Endothelial cell of umbilical vein (primary cell): ENCODE measurements at regions not wholly inside any gene's neighbourhood (a gene's known extent, or its start where the extent isn't known, plus 50 kb on each side); places are given as distances from the start of the nearest gene placed in this dataset.
"Not testable (repeated sequence)": the region's sequence is repeated elsewhere in the genome, so short reads cannot be mapped to it uniquely, and the experiment has no call there.

Experiments
- BruUV-seq: library from RNA; stranded (reverse); fragments of 400-500 nt; replicated peaks from 2 replicates; lab custom pipeline; 2021; lab: Mats Ljungman, UMichigan
- CTCF ChIA-PET: fragments of 300-600, 350-600 bp; sonication (Branson Sonifier 250); formaldehyde crosslinking; loops from one replicate; lab custom pipeline; 2021; ENCODE audit warnings: antibody characterized with exemption, inconsistent platforms; lab: Charles Lee
- POLR2A ChIA-PET: fragments of 300-600, 350-600 bp; sonication (Branson Sonifier 250); formaldehyde crosslinking; loops from one replicate; lab custom pipeline; 2021; ENCODE audit warnings: antibody characterized with exemption, inconsistent platforms; lab: Charles Lee
- DNase-seq: peaks from one replicate; pipeline ENCODE4 v3.0.0-alpha.2; 2011; ENCODE audit warnings: low read depth, low spot score
- FAIRE-seq: peaks from 2 replicates; lab custom pipeline; 2011; peaks lifted over from hg19 to GRCh38; lab: Jason Lieb, UNC
- H2AFZ ChIP-seq: 2 replicates; pipeline ENCODE4 v1.6.0; 2012; ENCODE audit warnings: low read depth, low read length, control low read depth, inconsistent platforms
- H3K27ac ChIP-seq: 2 replicates; pipeline ENCODE4 v1.5.1; 2011; ENCODE audit warnings: low read depth, mild to moderate bottlenecking, control low read depth, low read length, moderate library complexity; ENCODE audit not compliant: insufficient read depth
- H3K27me3 ChIP-seq, 2 experiments: 2 replicates each; pipeline versions ENCODE4 v1.6.0 to v1.6.1; 2011; ENCODE audit warnings: low read length in 2 of 2, mixed read lengths in 1 of 2; ENCODE audit not compliant: control insufficient read depth in 2 of 2, insufficient read depth in 2 of 2
- H3K36me3 ChIP-seq, 2 experiments: 2 replicates in 1 of 2; 3 replicates in 1 of 2; pipeline ENCODE4 v1.5.1; 2011; ENCODE audit warnings: low read length in 2 of 2, mild to moderate bottlenecking in 1 of 2, moderate library complexity in 1 of 2; ENCODE audit not compliant: control insufficient read depth in 2 of 2, insufficient read depth in 2 of 2; ENCODE audit errors: extremely low read depth in 1 of 2
- H3K4me1 ChIP-seq: 3 replicates; pipeline ENCODE4 v1.5.1; 2011; ENCODE audit warnings: mild to moderate bottlenecking, low read length; ENCODE audit not compliant: control insufficient read depth, insufficient read depth; ENCODE audit errors: extremely low read depth
- H3K4me2 ChIP-seq: 2 replicates; pipeline ENCODE4 v1.6.1; 2011; ENCODE audit warnings: low read length, control low read depth, mixed read lengths; ENCODE audit not compliant: insufficient read depth
- H3K4me3 ChIP-seq, 3 experiments: fragments of 200-600 bp in 1 of 3; sonication (generic), shearing (Covaris generic) in 1 of 3; replicated peaks in 1 of 3; 2 replicates each; pipeline ENCODE4 v1.5.1; 2011 to 2016; ENCODE audit warnings: control low read depth in 3 of 3, low read length in 3 of 3, mild to moderate bottlenecking in 2 of 3, inconsistent platforms in 1 of 3, low read depth in 1 of 3, moderate library complexity in 1 of 3; ENCODE audit not compliant: insufficient read depth in 1 of 3
- H3K79me2 ChIP-seq: 2 replicates; pipeline ENCODE4 v1.6.0; 2012; ENCODE audit warnings: low read length, inconsistent platforms; ENCODE audit not compliant: control insufficient read depth, insufficient read depth
- H3K9ac ChIP-seq: replicated peaks from 2 replicates; pipeline ENCODE3; 2011; ENCODE audit warnings: low read length, control low read depth; ENCODE audit not compliant: insufficient read depth; ENCODE audit errors: extremely low read depth
- H3K9me1 ChIP-seq: replicated peaks from 3 replicates; pipeline ENCODE4 v1.6.0; 2011; ENCODE audit warnings: mild to moderate bottlenecking, low read length; ENCODE audit not compliant: control insufficient read depth, insufficient read depth; ENCODE audit errors: extremely low read depth
- H3K9me3 ChIP-seq: replicated peaks from 2 replicates; pipeline ENCODE4 v1.5.1; 2012; ENCODE audit warnings: low read length, inconsistent platforms; ENCODE audit not compliant: control insufficient read depth, insufficient read depth
- H4K20me1 ChIP-seq: replicated peaks from 2 replicates; pipeline ENCODE3; 2011; ENCODE audit warnings: mild to moderate bottlenecking, low read length; ENCODE audit not compliant: control insufficient read depth, insufficient read depth; ENCODE audit errors: extremely low read depth
- dilution Hi-C: fragments of 300-500 bp; cut with MboI; formaldehyde crosslinking; loops from one replicate; pipeline ENCODE4 v1.15.0; 2019; ENCODE audit warnings: low sequenced_read_pairs; ENCODE audit not compliant: extremely low pct_ligation_motif_present
- intact Hi-C: fragments of 100-400 bp; cut with micrococcal nuclease; formaldehyde crosslinking; loops from one replicate; pipeline ENCODE4 v1.10.0; 2022

DNA sequence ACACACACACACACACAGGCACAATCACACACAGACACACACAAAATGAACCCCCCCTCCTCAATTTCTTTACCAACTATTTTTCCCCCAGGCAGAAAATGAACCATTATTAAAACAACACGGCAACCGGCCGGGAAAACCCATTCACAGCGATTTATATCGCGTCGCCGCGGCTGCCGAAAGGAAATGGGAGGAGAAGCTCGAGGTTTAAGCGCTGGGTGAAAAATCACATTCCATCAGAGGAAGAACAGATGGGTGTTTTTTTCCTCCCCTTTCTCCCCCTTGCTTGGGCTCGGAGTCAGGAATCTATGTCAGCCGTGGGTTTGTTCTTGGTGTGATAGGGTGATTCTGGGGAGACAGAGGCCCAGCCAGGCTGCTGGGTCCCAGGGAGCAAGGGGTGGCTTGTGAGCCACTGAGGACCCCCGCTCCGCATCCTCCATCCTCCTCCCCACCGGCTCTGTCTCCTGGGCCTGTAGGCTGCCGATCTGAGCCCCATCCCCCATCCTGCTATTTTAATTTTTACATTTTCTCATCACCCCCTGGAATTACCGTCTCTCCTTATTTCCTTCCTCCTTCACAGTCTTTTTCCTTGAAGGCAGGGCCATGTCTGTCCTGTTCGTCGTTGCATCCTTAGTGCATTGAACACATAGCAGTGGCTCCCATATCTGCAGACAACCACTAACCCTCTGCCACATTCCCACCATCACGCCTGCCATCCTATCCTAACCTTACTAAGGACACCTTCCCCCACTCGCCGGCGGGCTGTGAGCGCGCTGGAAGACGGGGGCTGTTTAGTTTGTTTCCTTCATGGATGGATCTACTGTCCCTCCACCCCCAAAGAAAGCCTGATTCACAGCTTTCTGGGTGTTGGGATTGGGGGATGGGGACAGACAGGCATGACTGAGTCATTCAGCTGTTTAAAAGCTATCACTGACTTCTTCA lies 137.7 kb downstream of the CRLF3 start:
- FAIRE-seq (peak; percentile 95), DNase-seq (peak; percentile 28)
- H3K27me3 ChIP-seq, H3K4me1 ChIP-seq, intact Hi-C loops, H3K79me2 ChIP-seq, BruUV-seq, H3K27ac ChIP-seq, H3K9ac ChIP-seq, H3K4me3 ChIP-seq, dilution Hi-C loops, H3K9me3 ChIP-seq, H3K36me3 ChIP-seq, H4K20me1 ChIP-seq, H3K9me1 ChIP-seq: not testable (repeated sequence)
- ChIA-PET POLR2A (interaction anchor here (0.7 kb wide), 1 partner anchor 499 kb away, joined by 4 read pairs; no protein-coding TSS in a partner anchor), CTCF (interaction anchor here (1.3 to 2.1 kb wide), 2 partner anchors 11 to 86 kb away, joined by 4 to 8 read pairs; no protein-coding TSS in a partner anchor)
- Histone ChIP-seq H2AFZ (peak overlapping the region; percentile 59), H3K4me2 (peak overlapping the region; percentile 24)

DNA sequence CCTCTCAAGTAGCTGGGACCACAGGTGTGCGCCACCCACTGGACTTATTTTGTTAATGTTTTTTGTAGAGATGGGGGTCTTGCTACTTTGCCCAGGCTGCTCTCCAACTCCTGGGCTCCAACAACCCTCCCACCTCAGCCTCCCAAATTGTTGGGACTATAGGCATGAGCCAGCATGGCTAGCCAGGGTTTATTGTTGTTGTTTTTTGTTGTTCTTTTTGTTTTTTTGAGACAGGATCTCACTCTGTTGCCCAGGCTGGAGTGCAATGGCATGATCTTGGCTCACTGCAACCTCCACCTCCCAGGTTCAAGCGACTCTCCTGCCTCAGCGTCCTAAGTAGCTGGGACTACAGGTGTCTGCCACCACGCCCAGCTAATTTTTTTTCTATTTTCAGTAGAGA lies 142.2 kb downstream of the CRLF3 start:
- H3K9ac ChIP-seq, H4K20me1 ChIP-seq, CTCF ChIA-PET, H2AFZ ChIP-seq, H3K9me3 ChIP-seq, H3K4me1 ChIP-seq, dilution Hi-C loops, BruUV-seq, H3K4me3 ChIP-seq, H3K27ac ChIP-seq, FAIRE-seq, POLR2A ChIA-PET, DNase-seq, H3K27me3 ChIP-seq, H3K4me2 ChIP-seq, H3K9me1 ChIP-seq, H3K36me3 ChIP-seq, intact Hi-C loops, H3K79me2 ChIP-seq: not testable (repeated sequence)

DNA sequence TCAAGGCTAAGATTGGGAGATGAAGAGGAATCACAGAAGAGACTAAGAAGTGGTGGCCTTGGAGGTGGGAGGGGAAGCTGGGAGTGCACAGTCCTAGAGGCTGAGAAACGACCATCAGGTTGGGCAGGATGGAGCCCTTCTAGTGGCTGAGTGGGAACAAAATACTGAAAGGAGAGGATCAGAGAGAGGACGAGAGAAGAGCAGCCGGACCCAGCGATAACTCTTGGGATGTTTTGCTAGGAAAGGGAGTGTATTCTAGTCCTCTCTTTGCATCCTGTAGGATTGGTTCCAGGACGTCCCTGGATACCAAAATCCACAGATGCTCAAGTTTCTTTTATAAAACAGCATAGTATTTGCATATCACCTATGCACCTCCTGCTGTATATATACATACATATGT lies 143.8 kb downstream of the CRLF3 start:
- H3K27ac ChIP-seq, BruUV-seq, POLR2A ChIA-PET, FAIRE-seq, H3K36me3 ChIP-seq, intact Hi-C loops, H3K9me3 ChIP-seq, H2AFZ ChIP-seq, H3K4me1 ChIP-seq, DNase-seq, H3K9me1 ChIP-seq, dilution Hi-C loops, H3K9ac ChIP-seq, CTCF ChIA-PET, H3K27me3 ChIP-seq, H3K4me2 ChIP-seq, H3K4me3 ChIP-seq, H3K79me2 ChIP-seq, H4K20me1 ChIP-seq: not testable (repeated sequence)
